Gastrocnemius medialis (tissue), 4 donors: ENCODE measurements at regions not wholly inside any gene's neighbourhood (a gene's known extent, or its start where the extent isn't known, plus 50 kb on each side); places are given as distances from the start of the nearest gene placed in this dataset.

Source experiments
- POLR2A ChIP-seq, 2 donors: fragments of 450-650 bp; IDR thresholded peaks; one replicate each; pipeline ENCODE4 v1.6.1; 2017; ENCODE audit warnings: antibody characterized with exemption in 2 of 2, mild to moderate bottlenecking in 2 of 2, moderate library complexity in 2 of 2
- TF ChIP-seq, protein P1 (sequence below), 5 experiments: fragments of 450-650 bp in 3 of 5; fragments of 200-600 bp in 2 of 5; sonication (generic) in 2 of 5; IDR thresholded peaks in 4 of 5; conservative IDR thresholded peaks in 1 of 5; 1 replicate in 4 of 5; 2 replicates in 1 of 5; pipeline ENCODE4 v1.5.1; 2016 to 2019; ENCODE audit warnings: antibody characterized with exemption in 5 of 5, mild to moderate bottlenecking in 3 of 5, moderate library complexity in 3 of 5

DNA sequence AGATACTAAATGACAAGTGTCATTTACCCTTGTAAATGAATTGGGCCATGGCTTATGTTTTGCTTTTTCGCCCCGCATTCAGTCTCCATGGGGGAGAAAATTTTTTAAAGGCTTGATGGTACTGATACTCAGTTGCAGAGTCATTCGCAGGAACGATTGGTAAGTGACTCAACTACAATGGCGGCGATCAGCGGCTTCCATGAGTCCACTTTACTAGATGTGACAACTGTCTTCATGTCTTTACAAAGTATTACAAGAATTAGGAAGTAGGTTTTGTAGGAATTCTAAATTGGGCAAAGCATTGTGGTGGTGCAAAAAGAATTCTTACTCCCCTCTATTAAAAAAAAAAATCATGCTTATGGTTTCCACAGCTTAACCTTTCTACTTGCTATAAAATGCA, 108.8 kb upstream of the ZEB1 start:
- TF ChIP-seq, protein P1, sequence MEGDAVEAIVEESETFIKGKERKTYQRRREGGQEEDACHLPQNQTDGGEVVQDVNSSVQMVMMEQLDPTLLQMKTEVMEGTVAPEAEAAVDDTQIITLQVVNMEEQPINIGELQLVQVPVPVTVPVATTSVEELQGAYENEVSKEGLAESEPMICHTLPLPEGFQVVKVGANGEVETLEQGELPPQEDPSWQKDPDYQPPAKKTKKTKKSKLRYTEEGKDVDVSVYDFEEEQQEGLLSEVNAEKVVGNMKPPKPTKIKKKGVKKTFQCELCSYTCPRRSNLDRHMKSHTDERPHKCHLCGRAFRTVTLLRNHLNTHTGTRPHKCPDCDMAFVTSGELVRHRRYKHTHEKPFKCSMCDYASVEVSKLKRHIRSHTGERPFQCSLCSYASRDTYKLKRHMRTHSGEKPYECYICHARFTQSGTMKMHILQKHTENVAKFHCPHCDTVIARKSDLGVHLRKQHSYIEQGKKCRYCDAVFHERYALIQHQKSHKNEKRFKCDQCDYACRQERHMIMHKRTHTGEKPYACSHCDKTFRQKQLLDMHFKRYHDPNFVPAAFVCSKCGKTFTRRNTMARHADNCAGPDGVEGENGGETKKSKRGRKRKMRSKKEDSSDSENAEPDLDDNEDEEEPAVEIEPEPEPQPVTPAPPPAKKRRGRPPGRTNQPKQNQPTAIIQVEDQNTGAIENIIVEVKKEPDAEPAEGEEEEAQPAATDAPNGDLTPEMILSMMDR (IDR thresholded peaks at IDR 0.05 in 4 of 5, conservative IDR thresholded peaks at IDR 0.05 in 1 of 5): no peak
- TF ChIP-seq POLR2A (IDR thresholded peaks at IDR 0.05): no peak
